Right kidney (tissue), 1 donor: ENCODE measurements at regions not wholly inside any gene's neighbourhood (a gene's known extent, or its start where the extent isn't known, plus 50 kb on each side); places are given as distances from the start of the nearest gene placed in this dataset.
"Not testable (repeated sequence)": the region's sequence is repeated elsewhere in the genome, so short reads cannot be mapped to it uniquely, and the experiment has no call there.

Experiments
- DNase-seq: peaks from one replicate; pipeline ENCODE4 v3.0.0-alpha.2; 2016

- no peak for DNase-seq
These were observed 50.2 kb upstream of the DACT2 start for GRCh38 chr6:168369786-168370185.

GRCh38 chr6:168370310-168370991 is 50.9 kb upstream of the DACT2 start:
- peak; percentile 72 for DNase-seq

- DNase-seq: no peak
These were observed 51.6 kb upstream of the DACT2 start for GRCh38 chr6:168371185-168371584.

DNA sequence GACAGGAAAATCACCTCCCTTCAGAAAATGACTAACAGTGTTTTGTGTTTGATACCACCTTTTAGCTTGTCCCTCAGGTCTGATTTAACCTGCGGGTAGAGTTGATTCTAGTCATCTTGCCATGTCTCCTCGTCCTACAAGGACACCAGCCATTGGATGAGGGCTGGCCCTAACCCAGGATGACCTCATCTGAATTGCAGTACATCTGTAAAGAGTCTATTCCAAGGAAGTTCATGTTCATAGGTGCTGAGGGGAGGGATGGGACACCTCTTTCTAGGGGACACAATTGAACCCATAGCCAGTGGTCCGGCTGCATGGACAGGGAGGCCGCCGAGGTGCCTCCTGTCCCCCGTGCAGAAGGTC is 52.0 kb upstream of the DACT2 start:
- no peak for DNase-seq

DNA sequence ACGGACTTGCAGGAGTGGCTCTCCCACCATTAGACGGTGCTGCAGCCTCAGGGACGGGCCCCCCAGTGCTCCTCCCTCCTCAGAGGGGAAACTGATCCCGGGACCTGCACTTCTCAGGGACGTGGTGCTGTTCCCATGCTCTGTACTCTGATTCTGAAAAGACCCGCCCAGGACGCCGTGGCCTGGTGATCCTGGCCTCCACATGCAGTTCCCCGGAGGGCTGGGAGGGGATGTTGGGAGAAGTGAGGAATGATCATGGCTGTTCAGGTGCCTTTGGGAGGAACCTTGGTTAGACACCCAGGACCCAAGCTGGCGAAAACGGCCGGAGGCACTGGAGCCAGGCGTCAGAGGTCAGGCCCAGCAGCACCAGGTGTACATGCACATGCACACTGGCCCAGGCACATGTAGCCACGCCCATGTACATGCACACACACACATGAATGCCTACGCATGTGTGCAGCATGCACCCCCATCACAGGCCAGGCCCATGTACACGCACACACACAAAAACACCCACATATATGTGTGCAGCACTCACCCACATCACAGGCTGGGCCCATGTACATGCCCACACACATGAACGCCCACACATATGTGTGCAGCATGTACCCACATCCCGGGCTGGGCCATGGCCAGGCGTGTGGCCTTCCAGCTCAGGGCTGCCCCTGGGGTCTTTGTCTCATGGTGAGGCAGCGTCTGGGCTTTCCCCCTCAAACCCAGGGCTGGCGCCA is 52.6 kb upstream of the DACT2 start:
- DNase-seq: no peak

- DNase-seq: no peak
These were observed 53.3 kb upstream of the DACT2 start for GRCh38 chr6:168372889-168373288.

DNA sequence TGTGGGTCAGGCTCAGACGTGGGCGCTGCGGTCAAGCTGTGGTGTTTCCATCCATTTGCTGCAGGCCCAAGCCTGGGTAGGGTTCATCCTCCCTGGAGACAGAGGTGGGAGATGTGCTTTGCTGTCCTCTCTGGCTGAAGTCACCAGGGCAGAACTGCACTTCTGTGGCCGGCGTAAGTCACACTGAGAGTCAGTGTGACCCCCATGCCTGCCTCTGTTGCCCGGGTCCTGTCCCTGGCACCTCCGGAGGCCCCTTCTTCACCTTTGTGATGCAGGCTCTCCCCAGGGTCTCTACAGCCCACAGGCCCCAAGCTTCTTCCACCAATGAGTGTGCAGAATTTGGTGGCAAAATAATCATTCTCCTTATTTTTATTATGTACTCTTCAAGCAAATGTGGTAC is 53.8 kb upstream of the DACT2 start:
- no peak for DNase-seq

- no peak for DNase-seq
These were observed 54.5 kb upstream of the DACT2 start for GRCh38 chr6:168374051-168374502.

DNA sequence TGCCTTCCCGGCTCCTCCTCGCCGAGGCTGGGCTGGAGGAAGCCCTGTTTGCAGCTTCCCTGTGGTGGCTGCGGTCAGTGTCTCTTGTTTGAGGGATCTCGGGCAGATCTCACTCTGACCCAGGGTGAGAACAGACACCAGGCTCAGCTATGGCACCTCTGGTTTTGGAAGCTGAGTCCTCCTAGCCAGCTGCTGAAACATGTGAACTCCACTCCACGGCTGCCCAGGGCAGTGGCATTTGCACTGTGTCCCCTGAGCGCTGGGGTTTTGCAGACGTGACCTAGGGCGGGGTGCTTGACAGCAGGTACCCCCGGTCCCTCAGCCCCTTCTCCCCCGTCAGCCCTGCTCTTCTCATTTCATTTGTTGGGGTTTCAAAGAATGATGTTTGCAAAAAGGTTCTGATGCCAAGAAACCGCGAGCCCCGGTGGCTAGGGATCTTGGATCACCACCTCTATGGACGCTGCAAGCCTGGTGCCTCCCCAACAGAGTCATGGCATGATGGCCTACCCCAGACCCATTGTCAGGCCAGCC is 55.0 kb upstream of the DACT2 start:
- no peak for DNase-seq

GRCh38 chr6:168376120-168376519 is 56.5 kb upstream of the DACT2 start:
- no peak for DNase-seq

- no peak for DNase-seq
These were observed 57.4 kb upstream of the DACT2 start for GRCh38 chr6:168376811-168377483.

GRCh38 chr6:168377484-168377855 is 57.9 kb upstream of the DACT2 start:
- no peak for DNase-seq

- DNase-seq: no peak
These were observed 58.6 kb upstream of the DACT2 start for GRCh38 chr6:168377856-168378832.

- not testable (repeated sequence) for DNase-seq
These were observed 60.0 kb upstream of the DACT2 start for GRCh38 chr6:168379579-168379978.

DNA sequence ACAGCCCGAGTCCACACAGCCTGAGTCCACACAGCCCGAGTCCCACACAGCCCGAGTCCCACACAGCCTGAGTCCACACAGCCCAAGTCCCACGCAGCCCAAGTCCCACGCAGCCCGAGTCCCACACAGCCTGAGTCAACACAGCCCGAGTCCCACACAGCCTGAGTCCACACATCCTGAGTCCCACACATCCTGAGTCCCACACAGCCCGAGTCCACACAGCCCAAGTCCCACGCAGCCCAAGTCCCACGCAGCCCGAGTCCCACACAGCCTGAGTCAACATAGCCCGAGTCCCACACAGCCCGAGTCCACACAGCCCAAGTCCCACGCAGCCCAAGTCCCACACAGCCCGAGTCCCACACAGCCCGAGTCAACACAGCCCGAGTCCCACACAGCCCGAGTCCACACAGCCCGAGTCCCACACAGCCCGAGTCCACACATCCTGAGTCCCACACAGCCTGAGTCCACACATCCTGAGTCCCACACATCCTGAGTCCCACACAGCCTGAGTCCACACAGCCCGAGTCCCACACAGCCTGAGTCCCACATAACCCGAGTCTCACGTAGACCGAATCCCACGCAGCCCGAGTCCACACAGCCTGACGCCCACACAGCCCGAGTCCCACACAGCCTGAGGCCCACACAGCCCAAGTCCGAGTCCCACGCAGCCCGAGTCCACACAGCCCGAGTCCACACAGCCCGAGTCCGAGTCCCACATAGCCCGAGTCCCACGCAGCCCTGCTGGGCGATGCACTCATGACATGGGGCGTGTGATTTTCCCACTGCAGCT is 60.6 kb upstream of the SMOC2 start:
- DNase-seq: not testable (repeated sequence)

- DNase-seq: no peak
These were observed 59.9 kb upstream of the SMOC2 start for GRCh38 chr6:168380956-168381605.

DNA sequence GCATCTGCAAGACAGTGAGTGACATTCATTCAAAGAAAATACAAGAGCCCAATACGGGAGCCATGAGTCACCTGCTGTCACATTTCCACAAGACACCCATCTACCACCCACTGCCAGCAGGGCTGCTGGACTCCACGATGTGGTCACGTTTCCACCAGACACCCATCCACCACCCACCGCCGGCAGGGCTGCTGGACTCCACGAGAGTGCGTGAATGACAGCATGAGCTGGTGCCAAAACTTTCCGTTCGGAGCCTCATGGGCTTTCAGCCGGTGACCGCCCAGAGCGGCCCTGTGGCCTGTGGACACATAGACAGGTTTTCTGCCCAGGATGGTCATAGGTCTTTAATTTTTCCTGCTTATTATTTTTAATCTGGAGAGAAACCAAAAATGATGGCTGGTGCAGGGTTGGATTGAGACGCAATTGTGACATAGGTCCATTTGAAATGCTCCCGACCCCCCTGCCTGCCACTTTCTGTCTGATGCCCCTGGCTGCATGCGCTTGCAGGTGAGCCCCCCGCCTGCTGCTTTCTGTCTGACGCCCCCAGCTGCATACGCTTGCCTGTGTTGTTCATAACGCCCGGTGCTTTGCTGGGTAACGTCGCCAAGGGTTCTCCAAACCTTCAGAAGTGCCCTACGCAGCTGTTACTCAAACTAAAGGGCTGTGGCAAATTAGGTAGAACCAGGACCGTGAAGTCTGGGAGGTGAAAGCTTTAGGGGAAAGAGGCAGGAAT is 59.1 kb upstream of the SMOC2 start:
- no peak for DNase-seq

DNA sequence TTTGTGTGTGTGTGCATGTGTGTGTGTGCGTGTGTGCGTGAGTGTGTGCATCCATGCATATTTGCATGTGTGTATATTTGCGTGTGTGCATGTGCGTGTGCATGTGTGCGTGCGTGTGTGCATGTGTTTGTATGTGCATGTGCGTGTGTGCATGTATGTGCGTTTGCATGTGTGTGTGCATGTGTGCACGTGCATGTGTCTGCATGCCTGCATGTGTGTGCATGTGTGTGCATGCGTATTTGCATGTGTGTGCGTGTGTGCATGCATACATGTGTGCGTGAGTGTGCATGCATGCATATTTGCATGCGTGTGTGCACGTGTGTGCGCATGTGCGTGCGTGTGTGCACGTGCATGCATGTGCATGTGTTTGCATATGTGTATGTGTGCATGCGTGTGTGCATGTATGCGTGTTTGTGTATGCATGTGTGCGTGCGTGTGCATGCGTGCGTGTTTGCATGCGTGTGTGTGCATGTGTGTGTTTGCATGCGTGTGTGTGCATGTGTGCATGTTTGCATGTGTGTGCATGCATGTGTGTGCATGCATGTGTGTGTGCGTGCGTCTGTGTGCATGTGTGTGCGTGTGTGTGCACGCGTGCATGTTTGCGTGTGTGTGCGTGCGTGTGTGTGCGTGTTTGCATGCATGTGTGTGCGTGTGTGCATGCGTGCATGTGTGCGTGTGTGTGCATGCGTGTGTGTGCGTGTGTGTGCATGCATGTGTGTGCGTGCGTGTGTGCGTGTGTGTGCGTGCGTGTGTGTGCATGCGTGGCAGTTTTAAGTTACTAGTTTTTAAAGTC is 57.7 kb upstream of the SMOC2 start:
- DNase-seq: no peak
